ENCODE measurements at regions not wholly inside any gene's neighbourhood (a gene's known extent, or its start where the extent isn't known, plus 50 kb on each side); places are given as distances from the start of the nearest gene placed in this dataset.

GRCh38 chr2:48017136-48017535 lies 110.8 kb upstream of the FBXO11 start:
- TF ChIP-seq CTCF (IDR thresholded peaks at IDR 0.05): no peak
- no peak for DNase-seq (ENCODE audit: low spot score)
- no peak overlapping the region for H3K4me3 ChIP-seq
- H3K27ac ChIP-seq: no peak overlapping the region

GRCh38 chr2:48018480-48018879 lies 112.2 kb upstream of the FBXO11 start:
- no peak for DNase-seq (ENCODE audit: low spot score)
- no peak for TF ChIP-seq CTCF (IDR thresholded peaks at IDR 0.05)
- H3K4me3 ChIP-seq: no peak overlapping the region
- H3K27ac ChIP-seq: no peak overlapping the region

- Histone ChIP-seq H3K27ac (no peak overlapping the region), H3K4me3 (no peak overlapping the region)
- no peak for TF ChIP-seq CTCF (IDR thresholded peaks at IDR 0.05)
- no peak for DNase-seq (ENCODE audit: low spot score)
Measured at GRCh38 chr2:48026865-48027264, 120.6 kb upstream of the FBXO11 start.

- Histone ChIP-seq H3K4me3 (no peak overlapping the region), H3K27ac (no peak overlapping the region)
- no peak for TF ChIP-seq CTCF (IDR thresholded peaks at IDR 0.05)
- no peak for DNase-seq (ENCODE audit: low spot score)
Measured at GRCh38 chr2:48032765-48033164, 126.5 kb upstream of the FBXO11 start.

GRCh38 chr2:48034295-48034694 lies 128.0 kb upstream of the FBXO11 start:
- no peak for DNase-seq (ENCODE audit: low spot score)
- Histone ChIP-seq H3K27ac (no peak overlapping the region), H3K4me3 (no peak overlapping the region)
- TF ChIP-seq CTCF (IDR thresholded peaks at IDR 0.05): no peak

- Histone ChIP-seq H3K4me3 (no peak overlapping the region), H3K27ac (no peak overlapping the region)
- DNase-seq (ENCODE audit: low spot score): no peak
- no peak for TF ChIP-seq CTCF (IDR thresholded peaks at IDR 0.05)
Measured at GRCh38 chr2:48036312-48036711, 130.0 kb upstream of the FBXO11 start.

- TF ChIP-seq CTCF (IDR thresholded peaks at IDR 0.05): no peak
- no peak overlapping the region for H3K27ac ChIP-seq
- no peak overlapping the region for H3K4me3 ChIP-seq
- no peak for DNase-seq (ENCODE audit: low spot score)
Measured at GRCh38 chr2:48039209-48039990, 133.1 kb upstream of the FBXO11 start.

Data from coronary artery (tissue), 2 donors.